ENCODE measurements at regions not wholly inside any gene's neighbourhood (a gene's known extent, or its start where the extent isn't known, plus 50 kb on each side); places are given as distances from the start of the nearest gene placed in this dataset.
A peak's percentile ranks its signal among the peaks of the same experiment; 100 is the strongest.

- TF ChIP-seq, protein P1, sequence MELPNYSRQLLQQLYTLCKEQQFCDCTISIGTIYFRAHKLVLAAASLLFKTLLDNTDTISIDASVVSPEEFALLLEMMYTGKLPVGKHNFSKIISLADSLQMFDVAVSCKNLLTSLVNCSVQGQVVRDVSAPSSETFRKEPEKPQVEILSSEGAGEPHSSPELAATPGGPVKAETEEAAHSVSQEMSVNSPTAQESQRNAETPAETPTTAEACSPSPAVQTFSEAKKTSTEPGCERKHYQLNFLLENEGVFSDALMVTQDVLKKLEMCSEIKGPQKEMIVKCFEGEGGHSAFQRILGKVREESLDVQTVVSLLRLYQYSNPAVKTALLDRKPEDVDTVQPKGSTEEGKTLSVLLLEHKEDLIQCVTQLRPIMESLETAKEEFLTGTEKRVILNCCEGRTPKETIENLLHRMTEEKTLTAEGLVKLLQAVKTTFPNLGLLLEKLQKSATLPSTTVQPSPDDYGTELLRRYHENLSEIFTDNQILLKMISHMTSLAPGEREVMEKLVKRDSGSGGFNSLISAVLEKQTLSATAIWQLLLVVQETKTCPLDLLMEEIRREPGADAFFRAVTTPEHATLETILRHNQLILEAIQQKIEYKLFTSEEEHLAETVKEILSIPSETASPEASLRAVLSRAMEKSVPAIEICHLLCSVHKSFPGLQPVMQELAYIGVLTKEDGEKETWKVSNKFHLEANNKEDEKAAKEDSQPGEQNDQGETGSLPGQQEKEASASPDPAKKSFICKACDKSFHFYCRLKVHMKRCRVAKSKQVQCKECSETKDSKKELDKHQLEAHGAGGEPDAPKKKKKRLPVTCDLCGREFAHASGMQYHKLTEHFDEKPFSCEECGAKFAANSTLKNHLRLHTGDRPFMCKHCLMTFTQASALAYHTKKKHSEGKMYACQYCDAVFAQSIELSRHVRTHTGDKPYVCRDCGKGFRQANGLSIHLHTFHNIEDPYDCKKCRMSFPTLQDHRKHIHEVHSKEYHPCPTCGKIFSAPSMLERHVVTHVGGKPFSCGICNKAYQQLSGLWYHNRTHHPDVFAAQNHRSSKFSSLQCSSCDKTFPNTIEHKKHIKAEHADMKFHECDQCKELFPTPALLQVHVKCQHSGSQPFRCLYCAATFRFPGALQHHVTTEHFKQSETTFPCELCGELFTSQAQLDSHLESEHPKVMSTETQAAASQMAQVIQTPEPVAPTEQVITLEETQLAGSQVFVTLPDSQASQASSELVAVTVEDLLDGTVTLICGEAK (IDR thresholded peaks at IDR 0.05; ENCODE audit: borderline replicate concordance): no peak
- TF ChIP-seq FOS (IDR thresholded peaks at IDR 0.05; ENCODE audit: borderline replicate concordance, extremely low read depth, insufficient read length) (no peak), MTA2 (IDR thresholded peaks at IDR 0.05; ENCODE audit: low read depth) (peak; percentile 55), ETV6 (conservative IDR thresholded peaks at IDR 0.05 in 1 of 2, IDR thresholded peaks at IDR 0.05 in 1 of 2; ENCODE audit: borderline replicate concordance in 1 of 2, low read depth in 1 of 2) (no peak), KAT2A (conservative IDR thresholded peaks at IDR 0.05; ENCODE audit: control insufficient read depth, low read depth, low read length) (no peak), HDAC6 (IDR thresholded peaks at IDR 0.05; ENCODE audit: unreplicated experiment) (no peak), USF2 (IDR thresholded peaks at IDR 0.05; ENCODE audit: borderline replicate concordance, low read depth, low read length) (no peak), BHLHE40 (IDR thresholded peaks at IDR 0.05; ENCODE audit: borderline replicate concordance in 1 of 2, low read depth in 2 of 2, low read length in 1 of 2) (peak; percentile 40 to 82; a peak in 3 of 4 replicates), NFYA (IDR thresholded peaks at IDR 0.05; ENCODE audit: borderline replicate concordance, low read depth, low read length) (no peak), USF1 (IDR thresholded peaks at IDR 0.05; ENCODE audit: borderline replicate concordance, extremely low read length, insufficient read depth, low read depth, low read length) (no peak), PAX8 (IDR thresholded peaks at IDR 0.05) (no peak), JUNB (IDR thresholded peaks at IDR 0.05) (no peak), MYB (IDR thresholded peaks at IDR 0.05; ENCODE audit: borderline replicate concordance, low read depth, low read length) (no peak), POLR2AphosphoS5 (IDR thresholded peaks at IDR 0.05; ENCODE audit: low read length) (no peak), PBX3 (IDR thresholded peaks at IDR 0.05; ENCODE audit: insufficient replicate concordance, low read depth, low read length) (no peak)
- TF ChIP-seq, protein P2, sequence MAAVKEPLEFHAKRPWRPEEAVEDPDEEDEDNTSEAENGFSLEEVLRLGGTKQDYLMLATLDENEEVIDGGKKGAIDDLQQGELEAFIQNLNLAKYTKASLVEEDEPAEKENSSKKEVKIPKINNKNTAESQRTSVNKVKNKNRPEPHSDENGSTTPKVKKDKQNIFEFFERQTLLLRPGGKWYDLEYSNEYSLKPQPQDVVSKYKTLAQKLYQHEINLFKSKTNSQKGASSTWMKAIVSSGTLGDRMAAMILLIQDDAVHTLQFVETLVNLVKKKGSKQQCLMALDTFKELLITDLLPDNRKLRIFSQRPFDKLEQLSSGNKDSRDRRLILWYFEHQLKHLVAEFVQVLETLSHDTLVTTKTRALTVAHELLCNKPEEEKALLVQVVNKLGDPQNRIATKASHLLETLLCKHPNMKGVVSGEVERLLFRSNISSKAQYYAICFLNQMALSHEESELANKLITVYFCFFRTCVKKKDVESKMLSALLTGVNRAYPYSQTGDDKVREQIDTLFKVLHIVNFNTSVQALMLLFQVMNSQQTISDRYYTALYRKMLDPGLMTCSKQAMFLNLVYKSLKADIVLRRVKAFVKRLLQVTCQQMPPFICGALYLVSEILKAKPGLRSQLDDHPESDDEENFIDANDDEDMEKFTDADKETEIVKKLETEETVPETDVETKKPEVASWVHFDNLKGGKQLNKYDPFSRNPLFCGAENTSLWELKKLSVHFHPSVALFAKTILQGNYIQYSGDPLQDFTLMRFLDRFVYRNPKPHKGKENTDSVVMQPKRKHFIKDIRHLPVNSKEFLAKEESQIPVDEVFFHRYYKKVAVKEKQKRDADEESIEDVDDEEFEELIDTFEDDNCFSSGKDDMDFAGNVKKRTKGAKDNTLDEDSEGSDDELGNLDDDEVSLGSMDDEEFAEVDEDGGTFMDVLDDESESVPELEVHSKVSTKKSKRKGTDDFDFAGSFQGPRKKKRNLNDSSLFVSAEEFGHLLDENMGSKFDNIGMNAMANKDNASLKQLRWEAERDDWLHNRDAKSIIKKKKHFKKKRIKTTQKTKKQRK (IDR thresholded peaks at IDR 0.05; ENCODE audit: low read depth, low read length): no peak
- TF ChIP-seq, protein P3, sequence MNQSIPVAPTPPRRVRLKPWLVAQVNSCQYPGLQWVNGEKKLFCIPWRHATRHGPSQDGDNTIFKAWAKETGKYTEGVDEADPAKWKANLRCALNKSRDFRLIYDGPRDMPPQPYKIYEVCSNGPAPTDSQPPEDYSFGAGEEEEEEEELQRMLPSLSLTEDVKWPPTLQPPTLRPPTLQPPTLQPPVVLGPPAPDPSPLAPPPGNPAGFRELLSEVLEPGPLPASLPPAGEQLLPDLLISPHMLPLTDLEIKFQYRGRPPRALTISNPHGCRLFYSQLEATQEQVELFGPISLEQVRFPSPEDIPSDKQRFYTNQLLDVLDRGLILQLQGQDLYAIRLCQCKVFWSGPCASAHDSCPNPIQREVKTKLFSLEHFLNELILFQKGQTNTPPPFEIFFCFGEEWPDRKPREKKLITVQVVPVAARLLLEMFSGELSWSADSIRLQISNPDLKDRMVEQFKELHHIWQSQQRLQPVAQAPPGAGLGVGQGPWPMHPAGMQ (IDR thresholded peaks at IDR 0.05; ENCODE audit: borderline replicate concordance): no peak
These were observed 1630.1 kb upstream of the TENM4 start (continued) for GRCh38 chr11:81070948-81071347.
